ENCODE measurements at regions not wholly inside any gene's neighbourhood (a gene's known extent, or its start where the extent isn't known, plus 50 kb on each side); places are given as distances from the start of the nearest gene placed in this dataset.

DNA sequence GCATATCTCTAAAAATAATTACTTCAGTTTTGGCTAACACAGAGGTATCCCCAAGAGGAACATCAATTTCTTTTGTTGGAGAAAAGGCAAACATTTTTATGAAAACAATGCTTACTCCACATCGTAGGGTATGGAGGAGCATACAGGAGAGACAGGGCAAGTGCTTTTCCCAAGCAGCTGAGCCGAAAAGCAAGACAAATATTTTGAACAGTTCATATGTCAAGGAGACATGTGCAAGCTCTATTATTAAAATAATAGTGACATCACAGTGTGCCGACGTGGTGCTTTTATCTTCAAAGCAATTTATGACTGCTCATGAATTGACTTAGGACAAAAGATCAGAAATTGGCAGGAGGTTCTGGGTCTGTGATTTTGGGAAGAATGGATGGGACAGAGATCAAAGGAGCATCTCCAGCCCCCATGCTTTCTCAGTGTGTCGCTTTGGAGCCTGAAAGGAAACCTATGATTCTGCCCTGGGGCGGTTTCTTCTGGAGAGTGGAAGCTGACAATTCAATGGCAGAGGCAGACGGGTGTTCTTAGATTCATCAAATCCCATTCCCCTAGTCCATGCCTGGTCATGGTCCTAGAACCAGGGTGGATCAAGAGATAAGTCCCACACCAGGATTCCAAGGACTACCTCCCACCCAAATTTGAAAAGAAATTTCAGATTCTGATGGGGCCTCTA lies 97.1 kb downstream of the JCAD start:
- in situ Hi-C loops (cut with HindIII; ENCODE audit: low pct_unique_long_range_greater_than_20kb, low sequenced_read_pairs) = no loop called here
- no peak for DNase-seq (ENCODE audit: low read depth in 1 of 2, low spot score in 1 of 2)
- TF ChIP-seq JUND (IDR thresholded peaks at IDR 0.05; ENCODE audit: low read depth) = no peak

DNA sequence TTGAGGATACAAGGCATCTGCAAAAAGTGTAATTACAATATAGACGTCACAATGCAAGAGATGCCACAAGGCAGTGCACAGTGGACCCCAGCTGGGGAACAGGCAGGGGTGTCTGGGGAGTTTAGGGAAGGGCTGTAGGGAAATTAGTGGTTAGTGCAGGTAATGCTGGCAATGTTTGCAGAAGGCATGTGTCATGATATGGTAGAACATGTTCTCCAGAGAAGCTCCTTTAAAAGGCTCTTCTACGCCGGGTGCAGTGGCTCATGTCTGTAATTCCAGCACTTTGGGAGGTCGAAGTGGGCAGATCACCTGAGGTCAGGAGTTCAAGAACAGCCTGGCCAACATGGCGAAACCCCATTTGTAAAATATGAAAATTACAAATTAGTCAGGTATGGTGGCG lies 98.0 kb downstream of the JCAD start:
- DNase-seq (ENCODE audit: low read depth in 1 of 2, low spot score in 1 of 2) = no peak
- in situ Hi-C loops (cut with HindIII; ENCODE audit: low pct_unique_long_range_greater_than_20kb, low sequenced_read_pairs) = no loop called here
- no peak for TF ChIP-seq JUND (IDR thresholded peaks at IDR 0.05; ENCODE audit: low read depth)

DNA sequence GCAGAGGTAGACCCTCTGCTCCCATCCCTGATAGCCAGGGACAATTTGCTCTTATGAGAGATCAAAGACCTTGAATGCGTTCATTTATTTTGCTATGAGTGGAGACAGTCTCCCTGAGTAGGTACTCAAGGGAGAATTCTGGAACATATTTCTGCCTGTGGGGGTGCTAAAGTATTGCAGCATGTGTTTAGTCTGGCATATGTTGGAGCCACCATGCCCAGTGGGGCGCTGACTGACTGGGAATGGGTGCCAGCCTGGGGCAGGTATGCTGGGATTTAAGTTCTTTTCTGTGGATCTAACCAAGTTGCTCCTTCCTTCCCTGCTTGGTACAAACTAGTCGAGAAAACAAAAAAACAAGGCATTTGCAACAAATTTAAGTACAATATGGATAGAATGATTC lies 99.1 kb downstream of the JCAD start:
- in situ Hi-C loops (cut with HindIII; ENCODE audit: low pct_unique_long_range_greater_than_20kb, low sequenced_read_pairs) = no loop called here
- DNase-seq (ENCODE audit: low read depth in 1 of 2, low spot score in 1 of 2) = no peak
- TF ChIP-seq JUND (IDR thresholded peaks at IDR 0.05; ENCODE audit: low read depth) = no peak

DNA sequence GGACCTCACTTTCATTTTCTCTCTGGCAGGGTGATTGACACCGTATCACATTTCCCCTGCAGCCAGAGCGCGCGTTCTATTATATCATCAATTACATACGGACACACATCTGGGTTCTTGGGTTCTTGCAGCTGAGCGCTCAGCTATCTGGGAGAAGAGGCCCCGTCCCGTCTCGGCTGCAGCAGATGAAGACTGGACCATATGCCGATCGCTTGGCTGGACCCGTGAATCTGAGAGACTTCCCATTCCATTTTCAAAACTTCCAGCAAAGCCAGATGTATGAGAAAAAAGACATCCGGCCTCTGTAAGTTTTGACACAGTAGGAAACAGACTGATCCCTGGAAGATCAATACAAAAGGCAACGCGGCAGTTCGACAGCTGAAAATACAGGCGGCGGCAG lies 99.8 kb downstream of the JCAD start:
- TF ChIP-seq JUND (IDR thresholded peaks at IDR 0.05; ENCODE audit: low read depth) = no peak
- in situ Hi-C loops (cut with HindIII; ENCODE audit: low pct_unique_long_range_greater_than_20kb, low sequenced_read_pairs) = no loop called here
- no peak for DNase-seq (ENCODE audit: low read depth in 1 of 2, low spot score in 1 of 2)

DNA sequence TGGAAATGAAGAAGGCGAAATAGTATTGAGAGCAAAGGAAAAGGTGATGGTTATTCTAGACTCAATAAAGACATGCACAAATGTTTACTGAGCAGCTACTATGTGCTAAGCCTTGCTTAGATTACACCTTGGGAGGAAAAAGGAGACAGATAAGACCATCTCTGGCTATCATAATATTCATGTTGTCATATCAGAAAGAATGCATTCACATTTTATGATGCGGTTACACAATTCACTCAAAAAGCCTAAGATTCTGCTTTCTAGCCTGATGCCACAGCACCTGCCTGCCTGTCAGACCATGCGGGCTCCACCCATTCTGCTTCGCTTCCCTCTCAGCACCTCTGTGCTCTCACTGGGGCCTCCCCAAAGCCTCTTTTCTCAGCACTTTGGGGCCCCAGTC lies 100.9 kb downstream of the JCAD start:
- TF ChIP-seq JUND (IDR thresholded peaks at IDR 0.05; ENCODE audit: low read depth) = no peak
- no peak for DNase-seq (ENCODE audit: low read depth in 1 of 2, low spot score in 1 of 2)
- in situ Hi-C loops (cut with HindIII; ENCODE audit: low pct_unique_long_range_greater_than_20kb, low sequenced_read_pairs) = no loop called here

DNA sequence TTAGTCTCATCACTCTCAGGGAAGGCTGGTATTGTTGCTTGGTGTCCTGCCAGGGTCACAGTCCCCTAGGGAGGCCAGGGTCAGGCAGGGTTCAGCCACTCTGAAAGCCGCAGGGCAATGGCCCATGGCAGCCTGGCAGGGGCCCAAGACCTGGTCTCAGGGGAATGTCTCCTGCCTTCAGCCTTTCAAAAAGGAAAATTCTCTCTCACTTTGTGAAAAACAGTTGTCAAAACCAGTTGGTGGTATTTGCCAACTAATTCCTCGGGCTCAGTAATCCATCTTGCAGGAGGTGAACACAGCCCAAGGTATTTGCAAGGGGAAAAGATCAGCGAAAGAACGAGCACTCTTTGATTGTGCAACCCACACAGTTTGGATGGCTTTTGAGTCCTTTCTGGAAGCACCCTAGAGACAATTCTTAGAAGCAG lies 101.5 kb downstream of the JCAD start:
- in situ Hi-C loops (cut with HindIII; ENCODE audit: low pct_unique_long_range_greater_than_20kb, low sequenced_read_pairs) = no loop called here
- DNase-seq (ENCODE audit: low read depth in 1 of 2, low spot score in 1 of 2) = peak in 1 of 2 experiments; percentile 14
- TF ChIP-seq JUND (IDR thresholded peaks at IDR 0.05; ENCODE audit: low read depth) = no peak

DNA sequence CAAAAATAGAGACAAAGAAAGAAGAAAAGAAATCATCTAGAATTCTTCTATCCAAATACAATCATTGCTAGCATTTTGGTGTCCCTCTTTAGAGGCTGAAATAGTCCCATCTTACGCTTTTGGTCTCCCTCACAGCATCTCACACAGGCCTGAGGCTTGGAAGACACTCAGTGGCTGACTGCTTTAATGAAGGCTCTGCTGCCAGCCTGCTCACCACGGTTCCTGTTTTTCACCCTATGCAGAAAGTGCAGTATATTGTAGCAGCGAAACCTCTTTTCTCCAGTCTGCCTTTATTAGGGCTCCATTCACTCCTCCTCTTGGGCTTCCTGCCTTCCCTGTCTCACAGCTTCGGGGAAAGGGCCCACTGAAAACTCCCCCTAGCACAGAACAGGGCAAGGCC lies 102.2 kb downstream of the JCAD start:
- in situ Hi-C loops (cut with HindIII; ENCODE audit: low pct_unique_long_range_greater_than_20kb, low sequenced_read_pairs) = no loop called here
- DNase-seq (ENCODE audit: low read depth in 1 of 2, low spot score in 1 of 2) = no peak
- TF ChIP-seq JUND (IDR thresholded peaks at IDR 0.05; ENCODE audit: low read depth) = no peak

DNA sequence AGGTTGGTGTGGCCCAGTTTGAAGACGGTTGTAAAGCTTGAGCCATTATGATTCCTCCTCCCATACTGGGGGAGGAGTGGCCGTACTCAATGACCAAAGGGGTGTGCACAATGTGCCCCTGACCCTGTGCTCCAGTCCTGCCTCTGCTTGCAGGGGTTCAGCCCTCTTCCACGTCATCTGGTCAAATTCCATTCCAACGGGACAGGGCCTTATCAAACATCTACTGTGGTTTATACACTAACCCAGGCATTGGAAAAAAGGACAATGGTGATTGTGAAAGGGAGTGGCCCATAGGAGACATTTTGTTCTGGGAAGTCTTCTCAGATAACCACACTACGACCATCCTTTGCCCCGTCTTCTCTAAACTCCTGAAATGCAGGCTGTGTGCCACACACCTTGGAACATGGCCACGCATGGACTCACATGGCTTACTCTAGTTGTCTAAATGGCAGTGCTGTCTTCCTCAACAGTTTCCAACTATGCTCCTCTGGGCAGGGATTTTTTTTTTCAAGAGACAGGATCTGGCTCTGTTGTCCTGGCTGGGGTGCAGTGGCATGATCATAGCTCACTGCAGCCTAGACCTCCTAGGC lies 103.0 kb downstream of the JCAD start:
- in situ Hi-C loops (cut with HindIII; ENCODE audit: low pct_unique_long_range_greater_than_20kb, low sequenced_read_pairs) = no loop called here

DNA sequence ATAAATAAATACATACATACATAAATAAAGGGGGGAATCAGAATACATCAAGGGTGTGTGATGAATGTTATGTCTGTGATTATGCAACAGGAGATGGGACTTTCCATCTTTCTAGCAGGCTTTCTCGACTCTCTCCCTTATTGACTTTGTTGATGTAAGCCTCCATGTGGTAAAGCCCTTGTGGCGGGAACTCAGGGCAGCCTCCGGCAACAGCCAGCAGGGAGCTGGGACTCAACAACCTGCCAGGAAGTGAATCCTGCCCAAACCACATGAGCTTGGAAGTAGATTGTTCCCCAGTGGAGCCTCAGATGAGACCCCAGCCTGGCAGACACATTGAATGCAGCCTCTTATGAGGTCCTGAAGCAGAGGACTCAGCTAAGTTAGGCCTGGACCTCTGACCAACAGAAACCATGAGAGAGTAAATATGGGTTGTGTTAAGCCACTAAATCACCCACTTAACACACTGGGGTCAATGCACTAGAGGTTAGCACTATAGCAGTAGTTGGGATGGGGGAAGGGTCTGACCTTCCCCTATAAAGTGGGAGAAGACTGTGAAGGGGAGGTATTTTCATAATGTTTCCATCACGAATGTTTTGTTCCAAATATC lies 104.0 kb downstream of the JCAD start:
- in situ Hi-C loops (cut with HindIII; ENCODE audit: low pct_unique_long_range_greater_than_20kb, low sequenced_read_pairs) = no loop called here
- no peak for TF ChIP-seq JUND (IDR thresholded peaks at IDR 0.05; ENCODE audit: low read depth)
- peak in 1 of 2 experiments; percentile 2 for DNase-seq (ENCODE audit: low read depth in 1 of 2, low spot score in 1 of 2)

More for the DNA sequence above, 103.0 kb downstream of the JCAD start:
- DNase-seq (ENCODE audit: low read depth in 1 of 2, low spot score in 1 of 2) = no peak
- TF ChIP-seq JUND (IDR thresholded peaks at IDR 0.05; ENCODE audit: low read depth) = no peak

DNA sequence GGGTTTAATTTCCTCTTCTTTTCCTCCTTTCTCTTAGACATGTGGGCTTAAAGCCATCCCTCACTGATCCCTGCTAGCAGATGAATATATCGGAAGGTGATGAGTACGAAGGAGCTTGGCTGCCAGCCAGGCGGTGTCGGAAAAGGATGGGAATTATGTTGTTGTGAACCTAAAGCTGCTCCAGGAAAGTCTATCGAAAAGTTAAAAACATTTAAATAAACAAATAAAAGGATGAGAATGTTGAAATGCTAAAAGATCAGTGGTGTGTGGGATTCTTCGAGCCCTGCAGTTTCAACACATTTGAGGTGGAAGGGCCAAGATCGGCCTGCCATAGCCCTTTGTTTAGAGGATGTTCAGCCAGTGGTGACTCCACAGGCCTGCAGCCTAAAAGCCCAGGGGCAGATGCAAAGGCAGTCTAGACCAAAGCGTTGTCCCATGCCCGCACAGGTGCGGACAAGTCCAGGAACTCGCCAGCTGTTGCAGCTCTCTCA lies 107.9 kb downstream of the JCAD start:
- TF ChIP-seq JUND (IDR thresholded peaks at IDR 0.05; ENCODE audit: low read depth) = no peak
- DNase-seq (ENCODE audit: low read depth in 1 of 2, low spot score in 1 of 2) = no peak
- in situ Hi-C loops (cut with HindIII; ENCODE audit: low pct_unique_long_range_greater_than_20kb, low sequenced_read_pairs) = no loop called here

DNA sequence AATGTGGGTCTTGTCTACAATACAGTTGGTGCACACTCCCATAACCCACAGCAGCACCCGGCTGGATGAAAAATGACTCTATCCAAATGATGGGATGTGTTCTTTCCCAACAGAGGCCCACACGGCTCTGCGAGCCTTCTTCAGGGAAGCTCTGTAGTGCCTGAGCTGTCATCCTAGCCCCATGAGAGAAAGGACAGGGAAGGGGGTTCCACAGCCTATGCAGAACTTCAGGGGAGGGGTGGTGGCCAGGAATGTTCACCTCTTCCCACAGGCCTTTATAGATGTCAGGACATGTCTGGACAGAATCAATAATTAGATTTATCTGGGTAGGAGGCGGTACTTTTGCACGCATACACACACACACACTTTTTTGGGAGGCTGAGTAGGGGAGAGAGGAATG lies 109.0 kb downstream of the JCAD start:
- DNase-seq (ENCODE audit: low read depth in 1 of 2, low spot score in 1 of 2) = no peak
- TF ChIP-seq JUND (IDR thresholded peaks at IDR 0.05; ENCODE audit: low read depth) = no peak
- in situ Hi-C loops (cut with HindIII; ENCODE audit: low pct_unique_long_range_greater_than_20kb, low sequenced_read_pairs) = no loop called here

DNA sequence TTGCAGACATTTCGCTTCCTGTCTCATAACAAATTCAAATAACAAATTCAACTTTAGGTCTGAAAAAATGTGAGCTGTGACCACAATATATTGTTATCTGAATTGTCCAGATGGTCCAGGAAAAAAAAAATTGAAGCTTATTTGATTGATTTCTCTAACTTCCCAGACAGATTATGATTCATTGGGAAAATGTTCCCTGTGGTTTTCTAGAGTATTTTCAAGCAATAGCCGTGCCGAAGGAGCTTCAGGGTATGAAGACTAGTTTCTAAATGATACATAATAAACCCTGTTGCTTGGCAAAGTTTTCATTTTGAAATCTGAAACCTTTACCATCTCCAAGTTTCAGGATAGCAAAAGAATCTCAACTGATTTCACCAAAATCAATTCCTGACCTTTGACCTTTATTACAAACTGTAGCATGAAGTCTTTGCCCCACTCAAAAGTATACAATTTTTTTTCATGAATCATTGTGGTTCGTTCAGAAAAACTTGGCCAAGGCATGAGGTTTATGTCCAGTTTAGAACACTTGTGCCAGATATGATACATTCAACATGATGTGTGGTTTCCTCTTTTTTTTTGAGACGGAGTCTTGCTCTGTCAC lies 109.9 kb downstream of the JCAD start:
- in situ Hi-C loops (cut with HindIII; ENCODE audit: low pct_unique_long_range_greater_than_20kb, low sequenced_read_pairs) = no loop called here
- TF ChIP-seq JUND (IDR thresholded peaks at IDR 0.05; ENCODE audit: low read depth) = no peak
- DNase-seq (ENCODE audit: low read depth in 1 of 2, low spot score in 1 of 2) = no peak

DNA sequence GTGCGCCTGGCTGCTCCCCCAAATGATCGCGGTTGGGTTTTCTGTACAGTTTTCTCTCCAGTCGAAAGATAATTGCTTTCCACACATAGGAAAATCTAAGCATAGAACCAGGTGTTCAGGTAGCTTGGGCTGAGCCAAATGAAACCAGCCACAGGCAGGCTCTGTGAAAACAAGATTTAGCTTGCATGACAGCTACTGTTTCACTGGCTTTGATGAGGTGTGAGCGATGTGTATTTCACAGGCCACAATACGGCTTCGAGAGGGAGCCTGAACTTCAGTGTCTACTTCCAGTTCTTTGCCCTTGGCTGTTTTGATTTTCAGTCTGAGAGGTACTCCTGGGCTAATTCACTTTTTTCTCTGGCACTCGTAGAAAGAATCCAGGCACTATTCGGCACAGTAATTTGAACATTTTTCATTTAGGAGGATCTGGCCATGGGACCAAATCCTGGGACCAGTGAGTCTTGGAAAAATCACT lies 110.5 kb downstream of the JCAD start:
- TF ChIP-seq JUND (IDR thresholded peaks at IDR 0.05; ENCODE audit: low read depth) = no peak
- DNase-seq (ENCODE audit: low read depth in 1 of 2, low spot score in 1 of 2) = no peak
- in situ Hi-C loops (cut with HindIII; ENCODE audit: low pct_unique_long_range_greater_than_20kb, low sequenced_read_pairs) = no loop called here

All from T47D (cell line).